ENCODE measurements at regions not wholly inside any gene's neighbourhood (a gene's known extent, or its start where the extent isn't known, plus 50 kb on each side); places are given as distances from the start of the nearest gene placed in this dataset.
A peak's percentile ranks its signal among the peaks of the same experiment; 100 is the strongest.

DNA sequence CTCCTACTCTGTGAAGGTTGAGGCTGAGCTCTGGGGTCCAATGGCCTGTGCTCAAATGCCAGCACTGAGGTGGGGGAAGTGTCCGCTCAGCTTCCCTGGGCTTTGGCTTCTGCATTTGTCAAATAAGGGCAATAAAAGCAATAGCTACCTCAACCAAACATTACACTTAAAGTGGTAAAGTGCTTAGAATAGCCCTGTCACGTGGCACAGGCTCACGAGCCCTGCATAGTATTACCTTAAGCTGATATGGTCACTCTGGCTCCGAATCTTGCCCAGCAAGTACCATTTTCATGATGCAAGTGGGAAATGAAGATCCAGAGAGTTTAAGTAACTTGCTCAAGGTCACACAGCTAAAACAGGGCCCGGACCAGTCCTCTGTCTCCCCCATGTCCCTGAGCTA is 451.1 kb upstream of the ZMIZ1 start:
- peak overlapping the region; percentile 21 for H3K14ac ChIP-seq (ENCODE audit: low read length)
- no peak overlapping the region for H2BK12ac ChIP-seq (ENCODE audit: low read length)
- peaks cover 2 to 14% of the 10 kb centered on the region in 2 donors for H3K4me1 ChIP-seq (ENCODE audit: control insufficient read depth in 2 of 2, insufficient read depth in 1 of 2, low read depth in 1 of 2, low read length in 2 of 2)
- no peak overlapping the region for H2AFZ ChIP-seq (ENCODE audit: low read length)
- no peaks in the 10 kb centered on the region for H3K27me3 ChIP-seq (ENCODE audit: control insufficient read depth in 3 of 3, insufficient read depth in 3 of 3, low read depth in 1 of 3, low read length in 3 of 3)
- no peak overlapping the region for H4K8ac ChIP-seq (ENCODE audit: low read depth, low read length)
- WGBS, 2 donors (ENCODE audit: extremely low coverage in 2 of 2, insufficient read length in 2 of 2, insufficient replicate concordance in 1 of 2), result no CpG with 5 or more reads among the region's 5 CpGs
- no peaks in the 10 kb centered on the region for H3K79me1 ChIP-seq (ENCODE audit: low read depth, low read length)
- H3K18ac ChIP-seq (ENCODE audit: low read length), result peak overlapping the region; percentile 73
- DNase-seq (ENCODE audit: low spot score), result no peak
- H2AK5ac ChIP-seq (ENCODE audit: low read depth, low read length), result peak overlapping the region; percentile 40
- H3K9me3 ChIP-seq (replicated peaks in 1 of 2; ENCODE audit: control insufficient read depth in 2 of 2, insufficient read depth in 1 of 2, low read depth in 1 of 2, low read length in 2 of 2), result no peaks in the 10 kb centered on the region
- H4K91ac ChIP-seq (ENCODE audit: low read depth, low read length, poor library complexity), result no peak overlapping the region
- H2BK15ac ChIP-seq (ENCODE audit: low read length), result no peak overlapping the region
- H3K36me3 ChIP-seq (replicated peaks in 1 of 2; ENCODE audit: control insufficient read depth in 2 of 2, insufficient read depth in 2 of 2, low read length in 2 of 2), result no peaks in the 10 kb centered on the region
- no peak overlapping the region for H2BK120ac ChIP-seq (ENCODE audit: low read depth, low read length)
- no peak overlapping the region for H3K4me2 ChIP-seq (ENCODE audit: insufficient read depth, low read length, poor library complexity, severe bottlenecking)
- no peak overlapping the region for H3K4ac ChIP-seq (ENCODE audit: low read length)
- peak overlapping the region; percentile 12 for H3K23ac ChIP-seq (ENCODE audit: low read depth, low read length, poor library complexity)
- H2BK5ac ChIP-seq (ENCODE audit: low read length), result no peak overlapping the region
- H3K4me3 ChIP-seq (ENCODE audit: low read length in 2 of 2), result no peak overlapping the region
- H3K9ac ChIP-seq (ENCODE audit: low read depth, low read length, poor library complexity), result no peak overlapping the region
- H3K27ac ChIP-seq (replicated peaks; ENCODE audit: low read length), result no peak overlapping the region

DNA sequence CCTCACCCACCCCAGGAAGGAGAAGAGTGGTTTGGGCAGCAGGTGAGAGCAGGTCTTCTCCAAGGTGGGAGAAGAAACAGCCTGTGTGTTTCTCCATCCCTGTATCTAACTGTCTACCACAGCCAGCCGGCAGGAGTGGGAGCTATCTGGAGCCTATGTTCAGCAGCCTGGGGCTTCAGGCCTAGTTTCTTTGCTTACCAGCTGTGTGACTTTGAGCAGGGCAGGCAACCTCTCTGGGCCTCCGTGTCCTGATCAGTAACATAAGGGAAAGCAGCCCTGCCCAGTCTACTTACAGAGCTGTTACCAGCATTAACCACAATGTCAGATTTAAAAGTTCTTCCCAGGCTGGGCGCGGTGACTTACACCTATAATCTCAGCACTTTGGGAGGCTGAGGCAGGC is 450.7 kb upstream of the ZMIZ1 start:
- Histone ChIP-seq H2BK15ac (ENCODE audit: low read length) (no peak overlapping the region), H2BK12ac (ENCODE audit: low read length) (no peak overlapping the region), H3K4me1 (ENCODE audit: control insufficient read depth in 2 of 2, insufficient read depth in 1 of 2, low read depth in 1 of 2, low read length in 2 of 2) (peaks cover 2 to 14% of the 10 kb centered on the region in 2 donors), H3K9ac (ENCODE audit: low read depth, low read length, poor library complexity) (no peak overlapping the region), H3K4ac (ENCODE audit: low read length) (no peak overlapping the region), H3K18ac (ENCODE audit: low read length) (peak overlapping the region; percentile 73), H3K4me2 (ENCODE audit: insufficient read depth, low read length, poor library complexity, severe bottlenecking) (no peak overlapping the region), H4K91ac (ENCODE audit: low read depth, low read length, poor library complexity) (no peak overlapping the region), H3K14ac (ENCODE audit: low read length) (peak overlapping the region; percentile 21), H3K27ac (replicated peaks; ENCODE audit: low read length) (no peak overlapping the region), H3K79me1 (ENCODE audit: low read depth, low read length) (no peaks in the 10 kb centered on the region), H4K8ac (ENCODE audit: low read depth, low read length) (no peak overlapping the region), H3K23ac (ENCODE audit: low read depth, low read length, poor library complexity) (peak overlapping the region; percentile 12), H2BK120ac (ENCODE audit: low read depth, low read length) (no peak overlapping the region), H3K9me3 (replicated peaks in 1 of 2; ENCODE audit: control insufficient read depth in 2 of 2, insufficient read depth in 1 of 2, low read depth in 1 of 2, low read length in 2 of 2) (no peaks in the 10 kb centered on the region), H2BK5ac (ENCODE audit: low read length) (no peak overlapping the region), H3K4me3 (ENCODE audit: low read length in 2 of 2) (no peak overlapping the region), H2AK5ac (ENCODE audit: low read depth, low read length) (peak overlapping the region; percentile 40), H3K36me3 (replicated peaks in 1 of 2; ENCODE audit: control insufficient read depth in 2 of 2, insufficient read depth in 2 of 2, low read length in 2 of 2) (no peaks in the 10 kb centered on the region), H2AFZ (ENCODE audit: low read length) (no peak overlapping the region), H3K27me3 (ENCODE audit: control insufficient read depth in 3 of 3, insufficient read depth in 3 of 3, low read depth in 1 of 3, low read length in 3 of 3) (no peaks in the 10 kb centered on the region)
- WGBS, 2 donors (ENCODE audit: extremely low coverage in 2 of 2, insufficient read length in 2 of 2, insufficient replicate concordance in 1 of 2), result no CpG with 5 or more reads among the region's 4 CpGs
- DNase-seq (ENCODE audit: low spot score), result no peak

DNA sequence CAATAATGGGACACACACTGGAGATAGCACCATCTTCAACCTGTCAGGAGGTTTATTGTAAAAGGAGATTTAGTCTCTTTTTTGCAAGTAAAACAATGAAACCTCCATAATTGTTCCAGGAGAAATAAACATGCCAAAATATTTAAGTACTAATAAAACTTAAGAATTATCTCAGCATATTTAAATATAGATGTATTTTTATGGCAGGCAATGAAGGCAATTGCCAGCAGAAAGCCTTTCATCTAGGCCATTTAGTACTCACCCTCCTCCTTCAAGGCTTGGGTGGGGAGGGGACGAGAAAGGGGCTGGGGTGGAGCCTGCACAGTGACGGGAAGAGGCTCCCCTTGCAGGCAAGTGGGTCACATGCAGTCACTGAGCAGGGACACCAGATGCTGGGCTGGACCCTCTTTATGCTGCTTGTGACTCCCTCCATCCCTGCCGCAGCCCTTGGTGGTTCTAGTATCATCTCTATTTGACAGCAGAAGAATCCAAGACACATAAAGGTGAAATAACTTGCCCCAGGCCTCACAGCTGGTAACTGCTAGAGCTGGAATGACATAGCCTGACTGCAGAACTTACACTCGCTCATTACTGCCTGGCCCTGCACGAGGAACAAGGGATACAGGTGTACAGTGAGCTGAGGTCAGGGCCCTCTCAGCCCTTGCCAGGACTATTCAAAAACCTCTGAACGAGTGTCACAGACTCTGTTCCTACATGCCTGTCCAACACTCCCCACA is 449.5 kb upstream of the ZMIZ1 start:
- Histone ChIP-seq H3K79me1 (ENCODE audit: low read depth, low read length) (no peaks in the 10 kb centered on the region), H3K4me1 (ENCODE audit: control insufficient read depth in 2 of 2, insufficient read depth in 1 of 2, low read depth in 1 of 2, low read length in 2 of 2) (peaks cover 2 to 15% of the 10 kb centered on the region in 2 donors), H3K4me3 (ENCODE audit: low read length in 2 of 2) (no peak overlapping the region), H2BK12ac (ENCODE audit: low read length) (no peak overlapping the region), H3K14ac (ENCODE audit: low read length) (no peak overlapping the region), H3K9ac (ENCODE audit: low read depth, low read length, poor library complexity) (no peak overlapping the region), H2BK5ac (ENCODE audit: low read length) (no peak overlapping the region), H2BK120ac (ENCODE audit: low read depth, low read length) (no peak overlapping the region), H3K27ac (replicated peaks; ENCODE audit: low read length) (no peak overlapping the region), H4K91ac (ENCODE audit: low read depth, low read length, poor library complexity) (no peak overlapping the region), H3K4me2 (ENCODE audit: insufficient read depth, low read length, poor library complexity, severe bottlenecking) (no peak overlapping the region), H3K9me3 (replicated peaks in 1 of 2; ENCODE audit: control insufficient read depth in 2 of 2, insufficient read depth in 1 of 2, low read depth in 1 of 2, low read length in 2 of 2) (no peaks in the 10 kb centered on the region), H3K4ac (ENCODE audit: low read length) (no peak overlapping the region), H3K36me3 (replicated peaks in 1 of 2; ENCODE audit: control insufficient read depth in 2 of 2, insufficient read depth in 2 of 2, low read length in 2 of 2) (no peaks in the 10 kb centered on the region), H4K8ac (ENCODE audit: low read depth, low read length) (no peak overlapping the region), H2BK15ac (ENCODE audit: low read length) (no peak overlapping the region), H3K27me3 (ENCODE audit: control insufficient read depth in 3 of 3, insufficient read depth in 3 of 3, low read depth in 1 of 3, low read length in 3 of 3) (no peaks in the 10 kb centered on the region), H2AK5ac (ENCODE audit: low read depth, low read length) (peak overlapping the region; percentile 43), H3K18ac (ENCODE audit: low read length) (peak overlapping the region; percentile 42), H2AFZ (ENCODE audit: low read length) (peak overlapping the region; percentile 66), H3K23ac (ENCODE audit: low read depth, low read length, poor library complexity) (no peak overlapping the region)
- no peak for DNase-seq (ENCODE audit: low spot score)
- no CpG with 5 or more reads among the region's 6 CpGs for WGBS, 2 donors (ENCODE audit: extremely low coverage in 2 of 2, insufficient read length in 2 of 2, insufficient replicate concordance in 1 of 2)

DNA sequence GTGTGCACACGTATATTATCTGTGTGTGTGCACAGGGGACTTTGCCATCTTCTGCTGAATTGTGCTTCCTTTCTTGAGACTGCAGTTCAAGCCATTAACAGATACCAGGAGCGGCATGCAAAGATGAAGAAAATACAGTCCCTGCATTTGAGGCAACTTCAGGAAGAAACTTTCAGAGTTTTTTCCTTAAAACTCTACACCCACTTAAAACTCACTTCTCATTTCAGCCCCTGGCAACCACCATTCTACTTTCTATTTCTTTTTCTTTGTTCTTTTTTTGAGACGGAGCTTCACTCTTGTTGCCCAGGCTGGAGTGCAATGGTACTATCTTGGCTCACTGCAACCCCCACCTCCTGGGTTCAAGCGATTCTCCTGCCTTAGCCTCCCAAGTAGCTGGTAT is 448.9 kb upstream of the ZMIZ1 start:
- Histone ChIP-seq H2BK12ac (ENCODE audit: low read length) (no peak overlapping the region), H3K27me3 (ENCODE audit: control insufficient read depth in 3 of 3, insufficient read depth in 3 of 3, low read depth in 1 of 3, low read length in 3 of 3) (no peaks in the 10 kb centered on the region), H2BK120ac (ENCODE audit: low read depth, low read length) (no peak overlapping the region), H3K4me2 (ENCODE audit: insufficient read depth, low read length, poor library complexity, severe bottlenecking) (no peak overlapping the region), H3K36me3 (replicated peaks in 1 of 2; ENCODE audit: control insufficient read depth in 2 of 2, insufficient read depth in 2 of 2, low read length in 2 of 2) (no peaks in the 10 kb centered on the region), H4K91ac (ENCODE audit: low read depth, low read length, poor library complexity) (no peak overlapping the region), H2AK5ac (ENCODE audit: low read depth, low read length) (no peak overlapping the region), H2AFZ (ENCODE audit: low read length) (no peak overlapping the region), H3K79me1 (ENCODE audit: low read depth, low read length) (no peaks in the 10 kb centered on the region), H3K4me1 (ENCODE audit: control insufficient read depth in 2 of 2, insufficient read depth in 1 of 2, low read depth in 1 of 2, low read length in 2 of 2) (peaks cover 2 to 13% of the 10 kb centered on the region in 2 donors), H3K4ac (ENCODE audit: low read length) (no peak overlapping the region), H3K23ac (ENCODE audit: low read depth, low read length, poor library complexity) (no peak overlapping the region), H4K8ac (ENCODE audit: low read depth, low read length) (no peak overlapping the region), H3K9me3 (replicated peaks in 1 of 2; ENCODE audit: control insufficient read depth in 2 of 2, insufficient read depth in 1 of 2, low read depth in 1 of 2, low read length in 2 of 2) (no peaks in the 10 kb centered on the region), H2BK5ac (ENCODE audit: low read length) (no peak overlapping the region), H3K4me3 (ENCODE audit: low read length in 2 of 2) (no peak overlapping the region), H2BK15ac (ENCODE audit: low read length) (no peak overlapping the region), H3K9ac (ENCODE audit: low read depth, low read length, poor library complexity) (no peak overlapping the region), H3K27ac (replicated peaks; ENCODE audit: low read length) (no peak overlapping the region), H3K18ac (ENCODE audit: low read length) (no peak overlapping the region), H3K14ac (ENCODE audit: low read length) (no peak overlapping the region)
- WGBS, 2 donors (ENCODE audit: extremely low coverage in 2 of 2, insufficient read length in 2 of 2, insufficient replicate concordance in 1 of 2), result no CpG with 5 or more reads among the region's 4 CpGs
- no peak for DNase-seq (ENCODE audit: low spot score)

All from neuronal stem cell (in vitro differentiated cells).